Transverse colon (tissue), 4 donors: ENCODE measurements at regions not wholly inside any gene's neighbourhood (a gene's known extent, or its start where the extent isn't known, plus 50 kb on each side); places are given as distances from the start of the nearest gene placed in this dataset.

Experiments used
- DNase-seq: peaks from one replicate; pipeline ENCODE4 v3.0.0-alpha.2; 2019
- H3K27ac ChIP-seq, 4 donors: fragments of 200-600 bp; sonication (generic); 2 replicates each; pipeline ENCODE4 v1.5.1; 2016 to 2018; ENCODE audit warnings: inconsistent platforms in 4 of 4
- H3K27me3 ChIP-seq: fragments of 200-600 bp; sonication (generic); 2 replicates; pipeline ENCODE4 v1.5.1; 2017; ENCODE audit warnings: inconsistent platforms
- H3K36me3 ChIP-seq, 4 donors: fragments of 200-600 bp; sonication (generic); 2 replicates each; pipeline ENCODE4 v1.5.1; 2017 to 2019; ENCODE audit warnings: inconsistent platforms in 4 of 4
- H3K4me1 ChIP-seq, 4 donors: fragments of 200-600 bp; sonication (generic); 2 replicates each; pipeline ENCODE4 v1.5.1; 2017 to 2020; ENCODE audit warnings: inconsistent platforms in 4 of 4
- H3K4me3 ChIP-seq, 4 donors: fragments of 200-600 bp; sonication (generic); 1 replicate in 1 of 4; 2 replicates in 3 of 4; pipeline versions ENCODE4 v1.5.1 to v1.6.1; 2017 to 2019; ENCODE audit warnings: inconsistent platforms in 4 of 4
- H3K9me3 ChIP-seq, 2 donors: fragments of 200-600 bp; sonication (generic); 2 replicates each; pipeline ENCODE4 v1.5.1; 2017 to 2019; ENCODE audit warnings: inconsistent platforms in 2 of 2
- CTCF ChIP-seq, 5 experiments: fragments of 200-600 bp in 3 of 5; fragments of 450-650 bp in 2 of 5; sonication (generic) in 3 of 5; IDR thresholded peaks; 1 replicate in 2 of 5; 2 replicates in 3 of 5; pipeline ENCODE4 v1.5.1; 2016 to 2017; ENCODE audit warnings: antibody characterized with exemption in 5 of 5, inconsistent platforms in 3 of 5, mild to moderate bottlenecking in 2 of 5, moderate library complexity in 1 of 5
- EP300 ChIP-seq: sonication (generic); formaldehyde crosslinking; IDR thresholded peaks from one replicate; pipeline ENCODE4 v1.6.1; 2017; ENCODE audit warnings: antibody characterized with exemption, low read depth
- POLR2A ChIP-seq: fragments of 450-650 bp; IDR thresholded peaks from one replicate; pipeline ENCODE4 v1.6.1; 2016; ENCODE audit warnings: antibody characterized with exemption, mild to moderate bottlenecking, moderate library complexity
- POLR2AphosphoS5 ChIP-seq, 3 donors: sonication (generic); formaldehyde crosslinking; IDR thresholded peaks; one replicate each; pipeline ENCODE4 v1.6.1; 2016; ENCODE audit warnings: antibody characterized with exemption in 3 of 3
- WGBS, 2 donors: methylation state at CpG; one replicate each; pipeline ENCODE4 v1.1.5; 2018; ENCODE audit warnings: low coverage in 1 of 2; 5-methylcytosine and 5-hydroxymethylcytosine counted together
- in situ Hi-C, 4 donors: fragments of 200-750 bp; cut with MboI; loops; one replicate each; pipeline versions ENCODE4 v1.15.0 to v1.15.1; 2017; ENCODE audit warnings: low sequenced_read_pairs in 3 of 4, low pct_ligation_motif_present in 1 of 4, low pct_unique_long_range_greater_than_20kb in 1 of 4
- intact Hi-C: fragments of 100-400 bp; cut with DNase I; formaldehyde crosslinking; loops from one replicate; pipeline ENCODE4 v1.15.1; 2023; ENCODE audit warnings: low total_unique reads

GRCh38 chr2:216949700-216950413 lies 90.0 kb upstream of the TNP1 start:
- no peaks in the 10 kb centered on the region for H3K36me3 ChIP-seq
- no peak for DNase-seq
- H3K27me3 ChIP-seq = no peaks in the 10 kb centered on the region
- WGBS, 2 donors = 68 to 74% methylated on average over 5 to 12 of the region's 12 CpGs
- intact Hi-C loops (no loop called here), in situ Hi-C loops (no loop called here)
- TF ChIP-seq EP300 = no peak
- TF ChIP-seq POLR2A = no peak
- TF ChIP-seq CTCF (IDR thresholded peaks at IDR 0.05) = no peak
- no peak for TF ChIP-seq POLR2AphosphoS5 (IDR thresholded peaks at IDR 0.05)
- no peak overlapping the region for H3K4me3 ChIP-seq
- no peaks in the 10 kb centered on the region for H3K4me1 ChIP-seq
- no peak overlapping the region for H3K27ac ChIP-seq
- H3K9me3 ChIP-seq = no peaks in the 10 kb centered on the region

- no peak for DNase-seq
- intact Hi-C loops (no loop called here), in situ Hi-C loops (no loop called here)
- TF ChIP-seq EP300 (no peak), CTCF (IDR thresholded peaks at IDR 0.05) (no peak), POLR2AphosphoS5 (IDR thresholded peaks at IDR 0.05) (no peak), POLR2A (no peak)
- Histone ChIP-seq H3K27me3 (no peaks in the 10 kb centered on the region), H3K4me1 (no peaks in the 10 kb centered on the region), H3K36me3 (no peaks in the 10 kb centered on the region), H3K27ac (no peak overlapping the region), H3K4me3 (no peak overlapping the region), H3K9me3 (no peaks in the 10 kb centered on the region)
- 67 to 68% methylated on average over 4 of the region's 4 CpGs for WGBS, 2 donors
These were observed 87.2 kb upstream of the TNP1 start for GRCh38 chr2:216947055-216947454.

- H3K4me3 ChIP-seq = no peak overlapping the region
- no peaks in the 10 kb centered on the region for H3K36me3 ChIP-seq
- no peak for DNase-seq
- H3K9me3 ChIP-seq = no peaks in the 10 kb centered on the region
- no peak for TF ChIP-seq POLR2A
- TF ChIP-seq POLR2AphosphoS5 (IDR thresholded peaks at IDR 0.05) = no peak
- TF ChIP-seq CTCF (IDR thresholded peaks at IDR 0.05) = no peak
- TF ChIP-seq EP300 = no peak
- H3K4me1 ChIP-seq = no peaks in the 10 kb centered on the region
- intact Hi-C loops = no loop called here
- H3K27me3 ChIP-seq = no peaks in the 10 kb centered on the region
- in situ Hi-C loops = no loop called here
- H3K27ac ChIP-seq = no peak overlapping the region
- WGBS, 2 donors = 84 to 86% methylated on average over 4 of the region's 4 CpGs
These were observed 84.9 kb upstream of the TNP1 start for GRCh38 chr2:216944733-216945132.

- WGBS, 2 donors = 81 to 100% methylated on average over 1 to 2 of the region's 2 CpGs
- H3K9me3 ChIP-seq = no peaks in the 10 kb centered on the region
- intact Hi-C loops (no loop called here), in situ Hi-C loops (no loop called here)
- no peak for TF ChIP-seq POLR2A
- TF ChIP-seq CTCF (IDR thresholded peaks at IDR 0.05) = no peak
- H3K27me3 ChIP-seq = no peaks in the 10 kb centered on the region
- H3K4me3 ChIP-seq = no peak overlapping the region
- no peaks in the 10 kb centered on the region for H3K36me3 ChIP-seq
- H3K4me1 ChIP-seq = no peaks in the 10 kb centered on the region
- no peak overlapping the region for H3K27ac ChIP-seq
- no peak for DNase-seq
These were observed 83.2 kb upstream of the TNP1 start for GRCh38 chr2:216943109-216943508.
